GM18519 (cell line): ENCODE measurements at regions not wholly inside any gene's neighbourhood (a gene's known extent, or its start where the extent isn't known, plus 50 kb on each side); places are given as distances from the start of the nearest gene placed in this dataset.

Experiments used
- ATAC-seq: cut with Tn5 transposase; IDR thresholded peaks from one replicate; pipeline ENCODE4 v1.9.1; 2021; ENCODE audit warnings: mild to moderate bottlenecking, moderate library complexity; ENCODE audit not compliant: unreplicated experiment, low FRiP score

- ATAC-seq = no peak
These were observed 149.5 kb downstream of the RAP2B start for GRCh38 chr3:153311541-153311940.

GRCh38 chr3:153313302-153313965, 151.4 kb downstream of the RAP2B start:
- ATAC-seq = no peak

DNA sequence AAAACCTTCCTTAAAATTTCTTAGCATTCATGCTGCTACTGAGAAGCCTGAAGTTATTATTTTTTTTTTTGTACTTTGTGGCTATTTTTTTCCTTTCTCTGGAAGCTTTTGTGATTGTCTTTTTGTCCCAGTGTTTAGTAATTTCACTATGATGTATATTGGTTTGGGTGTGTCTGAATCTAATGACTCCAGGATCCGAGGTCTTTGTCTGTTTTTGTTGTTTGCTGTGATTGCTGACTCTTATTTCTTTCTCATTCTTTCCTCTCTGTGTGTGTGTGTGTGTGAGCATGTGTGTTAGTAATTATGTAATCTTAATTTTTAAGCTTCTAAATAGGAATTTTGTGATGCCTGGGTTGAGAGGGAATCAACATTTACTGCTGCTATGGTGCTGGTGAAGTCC, 152.0 kb downstream of the RAP2B start:
- ATAC-seq = no peak

GRCh38 chr3:153315781-153316180, 153.8 kb downstream of the RAP2B start:
- no peak for ATAC-seq

GRCh38 chr3:153319705-153320554, 157.9 kb downstream of the RAP2B start:
- ATAC-seq = no peak

- no peak for ATAC-seq
These were observed 158.6 kb downstream of the RAP2B start for GRCh38 chr3:153320585-153321128.

DNA sequence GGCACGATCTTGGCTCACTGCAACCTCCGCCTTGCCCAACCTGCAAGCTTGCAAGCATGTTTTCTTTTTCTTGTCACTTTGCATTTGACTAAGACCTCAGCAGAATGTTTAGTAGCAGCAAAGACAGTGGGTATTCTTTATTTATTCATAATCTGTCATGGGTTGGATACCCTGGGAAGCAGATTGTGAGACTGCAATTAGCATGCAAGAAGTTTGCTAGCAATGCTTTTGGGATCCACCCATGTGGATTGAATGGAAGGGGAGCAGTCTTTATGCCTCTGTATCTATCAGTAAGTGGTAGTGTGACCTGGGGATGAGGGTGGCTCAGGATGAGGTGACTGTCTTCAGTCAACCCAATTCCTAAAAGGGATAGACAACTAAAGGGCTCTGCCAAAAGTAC, 166.7 kb downstream of the RAP2B start:
- ATAC-seq = no peak

DNA sequence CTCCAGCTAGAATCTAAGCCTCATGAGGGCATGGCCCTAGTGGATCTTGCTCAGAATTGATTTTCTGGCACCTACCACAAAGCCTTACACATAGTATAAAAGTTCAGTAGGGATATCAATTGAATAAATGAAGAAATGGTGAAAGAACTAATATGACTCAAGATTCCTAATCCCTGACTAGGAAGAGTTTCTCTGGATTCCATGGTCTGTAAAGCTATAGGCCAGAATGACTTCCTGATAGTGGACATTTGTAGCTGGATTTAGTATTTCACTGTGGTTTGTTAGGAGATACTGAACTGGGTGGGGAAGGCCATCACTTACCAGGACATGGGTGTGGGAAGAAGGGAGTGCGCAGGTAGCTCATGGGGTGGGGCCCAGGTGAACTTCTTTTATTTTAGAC, 168.9 kb downstream of the RAP2B start:
- no peak for ATAC-seq

GRCh38 chr3:153331676-153332075, 169.7 kb downstream of the RAP2B start:
- ATAC-seq = no peak

- no peak for ATAC-seq
These were observed 172.5 kb downstream of the RAP2B start for GRCh38 chr3:153334558-153334957.

DNA sequence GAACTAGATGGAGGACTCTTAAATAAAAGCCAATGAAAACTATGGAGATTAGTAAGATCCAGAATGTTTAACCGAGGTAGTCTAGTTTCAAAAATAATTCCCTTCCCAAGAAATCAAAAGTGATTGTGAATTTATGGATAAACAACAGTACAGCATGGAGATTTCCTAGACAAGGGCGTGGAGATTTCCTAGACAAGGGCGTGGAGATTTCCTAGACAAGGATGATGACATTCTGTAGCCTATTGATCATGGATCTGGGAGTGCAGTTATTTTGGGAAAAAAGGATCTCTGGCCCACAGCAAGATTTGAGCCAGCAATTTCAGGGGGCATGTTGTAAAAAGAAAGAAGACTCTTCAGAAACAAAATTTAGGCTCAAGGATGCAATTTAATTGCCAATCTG, 175.3 kb downstream of the RAP2B start:
- ATAC-seq = no peak

DNA sequence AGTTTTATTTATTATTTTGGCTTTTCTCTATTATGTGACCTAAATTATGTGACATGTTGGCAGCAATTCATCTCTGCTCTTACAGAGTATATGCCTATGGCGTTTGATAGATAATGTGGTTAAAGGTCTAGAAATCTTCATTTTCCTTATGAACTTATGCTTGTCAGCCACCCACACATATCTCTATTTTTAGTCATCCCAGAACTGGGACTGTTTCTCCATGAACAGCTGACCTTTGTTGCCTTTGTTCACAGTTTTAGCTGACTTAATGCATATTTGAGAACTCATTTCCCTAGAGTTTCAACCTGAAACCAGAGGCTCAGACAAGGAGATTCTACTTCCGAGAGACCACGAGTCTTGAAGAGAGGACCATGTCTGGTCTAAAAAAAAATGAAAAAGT, 176.5 kb downstream of the RAP2B start:
- no peak for ATAC-seq

DNA sequence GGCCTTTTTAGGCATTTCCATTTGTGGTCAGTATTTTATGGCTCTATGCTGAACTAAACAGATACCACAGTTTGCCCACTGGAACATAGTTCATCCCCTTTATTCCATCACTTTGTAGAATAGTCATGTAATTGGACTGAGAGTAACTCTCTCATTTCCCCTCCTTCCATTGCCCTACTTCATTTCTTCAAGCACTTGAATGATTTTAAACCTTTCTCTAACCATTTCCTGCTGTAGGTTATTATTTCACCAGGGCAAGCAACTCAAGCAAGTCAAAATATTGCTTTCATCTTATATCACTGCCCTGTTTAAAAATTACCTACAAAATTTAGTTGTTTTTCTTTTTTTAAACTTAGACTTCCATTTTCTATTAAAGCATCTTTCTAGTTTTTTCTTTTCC, 177.0 kb downstream of the RAP2B start:
- ATAC-seq = no peak

GRCh38 chr3:153343988-153344782, 182.2 kb downstream of the RAP2B start:
- ATAC-seq = no peak

GRCh38 chr3:153348457-153349107, 186.6 kb downstream of the RAP2B start:
- no peak for ATAC-seq

DNA sequence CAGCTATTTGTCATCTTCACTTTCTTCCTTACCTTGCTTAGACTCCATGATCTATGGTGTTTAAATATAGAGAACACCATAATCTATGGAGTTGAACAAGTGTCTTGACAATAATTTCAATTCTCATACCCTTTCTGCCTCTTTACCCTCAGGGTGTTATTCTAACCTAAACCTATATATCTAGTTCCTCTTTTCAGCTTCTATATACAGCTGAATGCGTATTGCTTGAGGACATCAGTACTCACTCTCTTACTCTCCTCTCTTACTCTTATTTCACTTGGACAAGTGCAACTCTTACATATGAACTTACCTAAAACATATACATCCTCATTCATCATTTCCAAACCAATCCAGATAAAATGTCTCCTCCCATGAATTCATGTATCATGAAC, 187.1 kb downstream of the RAP2B start:
- peak; percentile 95 for ATAC-seq

DNA sequence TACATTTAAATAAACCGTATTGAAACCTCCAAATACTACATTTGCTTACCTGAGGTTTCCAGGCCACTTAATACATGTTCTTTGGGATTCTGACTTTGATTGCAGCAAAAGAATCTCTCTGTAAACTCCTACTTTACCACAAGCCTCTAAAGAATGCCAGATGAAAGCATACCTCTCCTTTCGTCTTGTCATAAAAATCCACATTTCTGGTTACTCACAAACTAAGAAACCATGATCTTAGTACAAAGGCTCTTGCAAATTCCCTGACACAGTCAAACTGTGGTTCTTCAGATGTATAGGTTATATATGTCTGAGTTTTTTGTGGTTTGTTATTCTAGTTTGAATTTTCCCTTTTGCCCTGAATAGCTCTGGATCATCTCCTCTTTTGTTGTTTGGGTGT, 188.4 kb downstream of the RAP2B start:
- ATAC-seq = no peak

DNA sequence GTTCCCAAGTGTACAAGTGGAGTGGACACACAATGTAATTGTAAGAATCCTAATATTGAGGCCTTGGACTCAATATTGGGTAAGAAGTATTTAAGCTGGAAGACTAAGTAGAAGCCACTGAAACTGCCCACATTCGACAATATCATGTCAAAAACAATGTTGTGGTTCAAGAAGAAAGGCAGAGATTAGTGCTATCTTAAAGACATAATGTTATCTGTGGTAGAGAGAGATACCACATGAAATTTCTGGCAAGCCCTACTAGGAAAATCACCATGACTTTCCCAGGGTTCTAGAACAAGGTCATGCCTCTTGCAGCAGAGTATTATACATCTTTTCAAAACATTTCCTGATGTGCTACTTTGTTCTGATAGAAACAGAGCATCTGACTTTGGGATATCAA, 192.6 kb downstream of the RAP2B start:
- no peak for ATAC-seq

DNA sequence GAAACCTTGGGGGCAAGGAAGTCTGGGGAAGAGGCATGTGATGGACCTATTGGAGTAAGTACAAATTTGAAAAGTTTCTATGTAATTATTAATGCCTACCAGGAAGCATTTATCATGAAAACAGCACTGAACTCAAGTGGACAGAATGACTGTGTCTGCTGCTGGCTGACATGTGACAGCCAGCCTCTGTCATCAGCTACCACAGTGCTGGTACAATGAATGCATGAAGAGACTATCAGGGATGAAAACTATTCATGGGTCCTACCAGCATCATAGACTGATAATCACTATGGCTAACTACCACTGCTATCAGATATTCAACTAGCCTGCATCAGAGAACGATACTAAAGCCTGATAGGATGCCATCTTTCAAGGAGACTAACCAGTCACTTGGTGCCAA, 193.5 kb downstream of the RAP2B start:
- no peak for ATAC-seq

- ATAC-seq = no peak
These were observed 194.9 kb downstream of the RAP2B start for GRCh38 chr3:153356908-153357307.

- no peak for ATAC-seq
These were observed 195.4 kb downstream of the RAP2B start for GRCh38 chr3:153357436-153357835.
